ENCODE measurements at regions not wholly inside any gene's neighbourhood (a gene's known extent, or its start where the extent isn't known, plus 50 kb on each side); places are given as distances from the start of the nearest gene placed in this dataset.

GRCh38 chr2:12363569-12363968 is 353.2 kb upstream of the TRIB2 start:
- TF ChIP-seq EP300 (IDR thresholded peaks at IDR 0.05) (no peak), CTCF (IDR thresholded peaks at IDR 0.05) (no peak), POLR2A (IDR thresholded peaks at IDR 0.05) (no peak)

Data from suprapubic skin (tissue), 3 donors.